ENCODE measurements at regions not wholly inside any gene's neighbourhood (a gene's known extent, or its start where the extent isn't known, plus 50 kb on each side); places are given as distances from the start of the nearest gene placed in this dataset.
"Not testable (repeated sequence)": the region's sequence is repeated elsewhere in the genome, so short reads cannot be mapped to it uniquely, and the experiment has no call there.

DNA sequence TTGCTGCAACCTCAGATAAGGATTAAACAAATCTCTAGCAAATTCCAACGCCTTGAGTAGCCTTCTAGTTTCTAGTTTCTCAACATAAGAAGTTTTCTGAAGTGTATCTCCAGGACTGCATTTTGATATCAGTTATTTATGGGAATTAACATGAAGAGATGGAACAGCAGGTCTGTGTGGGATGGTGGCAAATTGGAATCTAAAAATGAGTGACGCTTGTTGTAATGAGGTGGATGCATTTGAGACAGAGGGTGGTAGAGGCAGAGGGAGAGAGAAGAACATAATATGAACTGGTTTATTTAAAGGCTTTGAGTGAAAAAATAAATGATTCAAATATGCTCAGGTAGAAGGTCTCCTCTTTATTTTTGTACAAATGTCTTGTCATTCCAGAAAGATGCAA, 446.8 kb upstream of the GCFC2 start:
- H3K36me3 Mint-ChIP-seq (ENCODE audit: low read depth): no peaks in the 10 kb centered on the region
- H3K27me3 Mint-ChIP-seq: no peaks in the 10 kb centered on the region
- peaks cover 13% of the 10 kb centered on the region for H3K9me3 Mint-ChIP-seq
- H3K4me1 Mint-ChIP-seq: no peaks in the 10 kb centered on the region
- H3K27ac Mint-ChIP-seq: no peak overlapping the region
- no peak for ATAC-seq (replicated peaks)
- no peak overlapping the region for H3K4me3 Mint-ChIP-seq

DNA sequence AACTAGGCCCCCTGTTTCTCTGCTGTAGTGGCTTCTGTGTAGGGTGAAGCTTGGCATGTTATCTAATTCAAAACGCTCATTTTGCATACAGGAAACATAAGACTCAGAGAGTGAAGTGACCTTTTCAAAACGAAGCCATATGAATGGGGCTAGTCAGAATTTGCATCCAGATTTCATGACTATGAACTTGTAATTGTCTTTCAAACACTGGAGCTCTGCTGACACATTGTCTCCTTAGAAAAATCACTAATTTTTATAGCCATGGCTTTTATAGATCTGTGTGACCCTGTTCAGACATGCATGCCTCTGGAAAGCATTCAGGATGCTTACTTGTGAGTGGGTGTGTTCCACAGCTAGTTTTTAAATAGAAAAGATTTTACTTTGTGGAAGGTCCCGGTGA, 444.3 kb upstream of the GCFC2 start:
- Mint-ChIP-seq H3K27ac (no peak overlapping the region), H3K4me1 (no peaks in the 10 kb centered on the region), H3K9me3 (peaks cover 4% of the 10 kb centered on the region), H3K27me3 (no peaks in the 10 kb centered on the region), H3K4me3 (no peak overlapping the region), H3K36me3 (ENCODE audit: low read depth) (no peaks in the 10 kb centered on the region)
- no peak for ATAC-seq (replicated peaks)

DNA sequence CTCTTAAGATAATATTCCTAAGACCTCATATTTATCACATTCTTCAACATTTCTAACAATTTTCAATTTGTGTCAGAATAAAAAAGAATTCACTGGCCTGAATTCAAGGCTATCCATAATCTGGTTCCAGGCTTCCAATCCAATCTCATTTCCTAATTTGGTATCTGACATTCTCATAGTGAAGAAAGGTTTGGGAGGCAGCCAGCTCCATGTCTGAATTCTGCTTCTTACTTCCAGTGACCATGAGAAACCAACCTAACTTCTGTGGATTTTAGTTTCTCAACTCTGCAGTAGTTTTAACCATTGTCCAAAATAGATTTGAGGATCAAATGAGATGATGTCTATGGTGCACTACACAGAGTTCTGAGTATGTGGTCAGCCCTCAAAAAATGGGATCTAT, 439.1 kb upstream of the GCFC2 start:
- no peaks in the 10 kb centered on the region for H3K27me3 Mint-ChIP-seq
- H3K4me3 Mint-ChIP-seq: no peak overlapping the region
- no peaks in the 10 kb centered on the region for H3K36me3 Mint-ChIP-seq (ENCODE audit: low read depth)
- ATAC-seq (replicated peaks): no peak
- H3K4me1 Mint-ChIP-seq: no peaks in the 10 kb centered on the region
- no peak overlapping the region for H3K27ac Mint-ChIP-seq
- peaks cover 9% of the 10 kb centered on the region for H3K9me3 Mint-ChIP-seq

DNA sequence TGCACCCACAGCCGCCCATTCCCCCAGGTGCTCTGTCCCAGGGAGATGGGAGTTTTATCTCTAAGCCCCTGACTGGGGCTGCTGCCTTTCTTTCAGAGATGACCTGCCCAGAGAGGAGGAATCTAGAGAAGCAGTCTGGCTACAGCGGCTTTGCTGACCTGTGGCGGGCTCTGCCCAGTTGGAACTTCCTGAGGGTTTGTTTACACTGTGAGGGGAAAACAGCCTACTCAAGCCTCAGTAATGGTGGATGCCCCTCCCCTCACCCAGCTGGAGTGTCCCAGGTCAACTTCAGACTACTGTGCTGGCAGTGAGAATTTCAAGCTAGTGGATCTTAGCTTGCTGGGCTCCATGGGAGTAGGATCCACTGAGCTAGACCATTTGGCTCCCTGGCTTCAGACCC, 428.6 kb upstream of the GCFC2 start:
- H3K36me3 Mint-ChIP-seq (ENCODE audit: low read depth); H3K27ac Mint-ChIP-seq; H3K4me3 Mint-ChIP-seq; H3K27me3 Mint-ChIP-seq; ATAC-seq (replicated peaks); H3K4me1 Mint-ChIP-seq: not testable (repeated sequence)
- peaks cover 37% of the 10 kb centered on the region for H3K9me3 Mint-ChIP-seq

DNA sequence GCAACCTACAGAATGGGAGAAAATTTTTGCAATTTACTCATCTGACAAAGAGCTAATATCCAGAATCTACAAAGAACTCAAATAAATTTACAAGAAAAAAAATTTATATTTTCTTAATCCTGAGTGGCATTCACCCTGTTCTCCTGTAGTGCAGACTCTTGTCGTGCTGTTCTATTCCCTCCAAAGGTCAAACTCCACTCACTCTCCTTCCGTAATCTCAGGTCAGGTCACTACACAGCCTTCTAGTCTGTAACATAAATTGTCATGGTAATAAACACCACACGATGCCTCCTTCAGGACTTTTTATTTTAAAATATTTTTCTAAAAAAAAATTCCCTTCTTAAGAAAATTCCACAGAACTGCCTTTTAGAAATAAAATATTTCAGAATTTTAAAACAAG, 417.9 kb upstream of the GCFC2 start:
- ATAC-seq (replicated peaks): no peak
- Mint-ChIP-seq H3K36me3 (ENCODE audit: low read depth) (no peaks in the 10 kb centered on the region), H3K27me3 (no peaks in the 10 kb centered on the region), H3K4me3 (no peak overlapping the region), H3K9me3 (no peaks in the 10 kb centered on the region), H3K4me1 (no peaks in the 10 kb centered on the region), H3K27ac (no peak overlapping the region)

DNA sequence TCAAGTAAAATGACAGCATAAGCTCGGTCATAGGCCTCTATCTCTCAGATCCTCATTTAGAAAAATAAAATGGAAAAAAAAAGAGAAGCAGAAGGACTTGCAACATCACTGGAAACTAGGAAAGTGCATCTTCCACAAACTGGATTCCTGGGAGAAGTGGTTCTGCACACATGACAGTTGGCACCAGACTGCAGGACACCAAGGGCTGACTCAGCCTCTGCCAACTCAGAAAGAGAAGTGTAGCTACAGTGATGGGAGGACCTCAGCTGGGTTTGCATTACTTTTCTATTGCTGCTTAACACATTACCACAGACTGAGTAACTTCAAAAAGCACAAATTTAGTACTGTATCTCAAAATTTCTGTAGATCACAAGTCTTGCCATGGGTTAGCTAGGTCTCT, 409.5 kb upstream of the GCFC2 start:
- Mint-ChIP-seq H3K27ac (no peak overlapping the region), H3K4me1 (no peaks in the 10 kb centered on the region), H3K27me3 (no peaks in the 10 kb centered on the region), H3K36me3 (ENCODE audit: low read depth) (no peaks in the 10 kb centered on the region), H3K9me3 (peaks cover 4% of the 10 kb centered on the region), H3K4me3 (no peak overlapping the region)
- ATAC-seq (replicated peaks): no peak

DNA sequence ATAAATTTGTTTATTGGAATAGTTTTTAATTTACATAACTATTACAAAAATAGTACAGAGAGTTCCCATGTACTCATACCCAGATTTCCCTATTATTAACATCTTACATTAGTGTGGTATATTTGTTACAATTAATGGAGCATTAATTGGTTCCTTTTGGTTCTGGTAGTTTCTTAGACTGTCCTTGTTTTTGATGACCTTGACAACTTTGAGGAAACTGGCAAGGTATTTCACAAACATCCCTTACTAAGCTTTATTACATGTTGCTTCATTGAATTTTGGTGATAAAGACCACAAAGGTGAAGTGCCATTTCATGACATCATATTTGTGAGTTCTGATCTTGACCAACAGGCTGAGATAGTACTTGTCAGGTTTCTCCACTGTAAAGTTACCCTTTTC, 379.0 kb upstream of the GCFC2 start:
- Mint-ChIP-seq H3K27me3 (no peaks in the 10 kb centered on the region), H3K4me1 (no peaks in the 10 kb centered on the region), H3K4me3 (no peak overlapping the region), H3K27ac (no peak overlapping the region), H3K9me3 (peaks cover 4% of the 10 kb centered on the region), H3K36me3 (ENCODE audit: low read depth) (no peaks in the 10 kb centered on the region)
- ATAC-seq (replicated peaks): no peak

DNA sequence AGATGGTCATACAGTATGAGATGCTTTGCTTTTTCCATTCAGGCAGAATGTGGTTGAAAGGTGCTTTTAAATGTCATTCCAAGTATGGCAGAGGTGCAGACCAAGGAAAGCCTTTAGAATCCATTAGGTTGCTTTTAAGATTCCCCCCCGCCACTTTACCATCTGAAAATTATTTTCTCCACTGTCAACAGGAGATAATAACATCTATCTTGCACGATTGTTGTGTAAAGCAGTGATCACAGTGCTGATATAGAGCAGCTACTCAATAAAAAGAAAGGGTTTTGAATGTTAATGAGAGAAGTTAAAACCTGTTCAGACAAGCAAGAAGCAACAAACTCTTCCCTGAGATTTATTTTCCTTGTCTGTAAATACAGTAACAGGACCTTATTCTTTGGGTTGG, 372.5 kb upstream of the GCFC2 start:
- ATAC-seq (replicated peaks): no peak
- Mint-ChIP-seq H3K27me3 (no peaks in the 10 kb centered on the region), H3K4me1 (no peaks in the 10 kb centered on the region), H3K27ac (no peak overlapping the region), H3K36me3 (ENCODE audit: low read depth) (no peaks in the 10 kb centered on the region), H3K4me3 (no peak overlapping the region), H3K9me3 (peaks cover 4% of the 10 kb centered on the region)

DNA sequence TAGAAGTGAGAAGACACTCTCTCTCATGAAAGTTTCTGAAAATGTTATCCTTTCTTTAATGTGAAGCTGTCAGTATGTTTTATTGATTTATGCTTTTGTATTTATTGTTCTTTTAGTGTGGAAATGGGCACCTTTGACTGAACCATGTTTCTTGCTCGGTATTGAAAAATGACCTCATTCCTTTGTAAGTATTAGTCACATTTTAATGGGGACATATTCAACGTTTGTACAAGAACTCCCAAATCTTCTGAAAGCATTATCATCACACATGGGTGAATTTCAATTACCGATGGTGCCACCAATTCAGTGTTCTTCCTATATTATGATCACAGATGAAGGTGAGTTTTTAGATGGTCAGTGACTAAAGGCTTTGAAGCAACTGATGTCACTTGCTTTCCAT, 371.8 kb upstream of the GCFC2 start:
- ATAC-seq (replicated peaks): no peak
- Mint-ChIP-seq H3K4me1 (no peaks in the 10 kb centered on the region), H3K27ac (no peak overlapping the region), H3K27me3 (no peaks in the 10 kb centered on the region), H3K9me3 (peaks cover 4% of the 10 kb centered on the region), H3K4me3 (no peak overlapping the region), H3K36me3 (ENCODE audit: low read depth) (no peaks in the 10 kb centered on the region)

DNA sequence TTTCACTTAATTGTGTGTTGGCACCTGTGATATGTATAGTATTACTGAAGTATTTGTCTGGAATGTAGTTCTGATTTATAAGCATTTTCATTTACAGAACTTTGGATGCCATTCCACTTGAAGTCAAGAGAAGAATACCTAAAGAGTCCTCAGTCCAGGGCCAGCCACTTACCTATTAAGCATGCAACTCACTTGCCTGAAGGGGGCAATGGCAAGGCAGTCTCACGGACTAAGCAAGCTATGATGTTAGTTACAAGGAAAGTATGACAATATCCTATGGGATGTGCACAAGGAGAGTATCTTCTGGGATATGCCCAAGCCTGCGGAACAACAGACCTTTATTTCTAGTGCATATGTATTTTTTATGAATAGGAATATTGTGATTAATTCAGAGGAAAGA, 369.4 kb upstream of the GCFC2 start:
- Mint-ChIP-seq H3K27ac (no peak overlapping the region), H3K9me3 (peaks cover under 1% of the 10 kb centered on the region), H3K36me3 (ENCODE audit: low read depth) (no peaks in the 10 kb centered on the region), H3K4me1 (no peaks in the 10 kb centered on the region), H3K27me3 (no peaks in the 10 kb centered on the region), H3K4me3 (no peak overlapping the region)
- ATAC-seq (replicated peaks): no peak

DNA sequence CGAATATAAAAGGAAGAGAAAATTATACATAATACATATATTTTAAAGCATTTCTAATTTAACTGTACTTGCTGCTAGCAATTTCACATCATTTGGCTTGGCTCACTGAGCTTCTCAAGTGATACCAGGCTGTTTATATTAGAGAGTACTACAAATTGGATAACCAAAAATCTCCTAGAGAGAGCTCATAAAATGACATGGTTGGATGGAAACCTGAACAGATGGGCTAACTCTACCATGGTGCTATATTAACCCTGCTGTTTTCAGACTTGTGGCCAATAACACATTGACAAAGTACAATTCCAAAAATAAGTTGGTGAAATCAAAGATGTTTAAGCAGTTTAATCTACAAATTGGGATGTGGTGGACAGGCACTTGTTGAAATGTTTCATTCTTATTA, 364.4 kb upstream of the GCFC2 start:
- ATAC-seq (replicated peaks): no peak
- peaks cover 5% of the 10 kb centered on the region for H3K9me3 Mint-ChIP-seq
- H3K4me3 Mint-ChIP-seq: no peak overlapping the region
- no peaks in the 10 kb centered on the region for H3K27me3 Mint-ChIP-seq
- H3K27ac Mint-ChIP-seq: no peak overlapping the region
- no peaks in the 10 kb centered on the region for H3K4me1 Mint-ChIP-seq
- no peaks in the 10 kb centered on the region for H3K36me3 Mint-ChIP-seq (ENCODE audit: low read depth)

DNA sequence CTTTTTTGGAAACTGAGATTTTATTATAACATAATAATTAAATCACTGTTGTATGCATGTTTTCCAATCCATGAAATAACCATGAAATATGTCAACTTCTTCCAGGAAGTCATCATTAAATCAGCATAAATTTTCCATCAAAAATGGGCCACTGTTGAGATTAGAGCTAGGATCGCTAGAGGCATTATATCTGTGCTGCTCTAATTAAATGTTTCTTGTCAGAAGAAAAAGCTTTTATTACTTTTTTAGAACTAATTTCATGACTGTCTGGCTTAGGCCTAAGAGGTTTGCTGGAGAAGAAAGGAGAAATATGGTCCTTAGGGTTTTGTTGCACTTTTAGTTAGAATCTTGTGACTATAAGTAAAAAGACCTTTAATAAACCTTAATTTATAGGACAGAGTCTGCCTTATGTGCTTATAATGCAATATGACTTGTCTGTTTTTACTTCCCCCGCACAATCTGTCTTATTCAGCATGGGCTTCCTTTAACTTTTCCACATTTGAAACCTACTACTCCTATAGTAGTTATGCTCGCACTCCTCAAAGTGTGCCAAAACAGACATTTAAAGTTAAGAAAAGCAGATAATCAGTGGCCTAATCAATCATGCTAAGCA, 363.4 kb upstream of the GCFC2 start:
- Mint-ChIP-seq H3K27me3 (no peaks in the 10 kb centered on the region), H3K4me3 (no peak overlapping the region), H3K9me3 (peaks cover 5% of the 10 kb centered on the region), H3K27ac (no peak overlapping the region), H3K36me3 (ENCODE audit: low read depth) (no peaks in the 10 kb centered on the region), H3K4me1 (no peaks in the 10 kb centered on the region)
- no peak for ATAC-seq (replicated peaks)

DNA sequence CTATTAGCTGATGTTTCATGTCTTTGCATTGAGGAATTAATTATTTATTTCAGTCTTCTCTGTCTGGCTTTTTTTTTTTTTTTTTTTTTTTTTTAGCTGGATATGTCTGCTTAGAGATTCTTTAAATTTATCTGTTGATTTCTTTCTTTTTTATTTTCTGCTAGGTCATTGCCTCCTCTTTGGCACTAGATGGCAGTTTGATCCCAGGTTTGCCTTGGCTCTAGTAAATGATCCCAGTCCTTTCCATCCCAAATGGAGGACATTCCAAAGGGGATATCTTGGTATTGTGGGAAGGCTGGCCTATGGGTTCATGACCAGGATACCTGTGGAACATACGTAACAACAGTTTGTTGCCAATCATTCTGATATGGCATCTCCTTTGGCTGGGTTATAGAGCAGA, 339.5 kb upstream of the GCFC2 start:
- H3K4me3 Mint-ChIP-seq: no peak overlapping the region
- peaks cover 17% of the 10 kb centered on the region for H3K9me3 Mint-ChIP-seq
- ATAC-seq (replicated peaks): no peak
- H3K4me1 Mint-ChIP-seq: no peaks in the 10 kb centered on the region
- no peaks in the 10 kb centered on the region for H3K27me3 Mint-ChIP-seq
- no peak overlapping the region for H3K27ac Mint-ChIP-seq
- no peaks in the 10 kb centered on the region for H3K36me3 Mint-ChIP-seq (ENCODE audit: low read depth)

DNA sequence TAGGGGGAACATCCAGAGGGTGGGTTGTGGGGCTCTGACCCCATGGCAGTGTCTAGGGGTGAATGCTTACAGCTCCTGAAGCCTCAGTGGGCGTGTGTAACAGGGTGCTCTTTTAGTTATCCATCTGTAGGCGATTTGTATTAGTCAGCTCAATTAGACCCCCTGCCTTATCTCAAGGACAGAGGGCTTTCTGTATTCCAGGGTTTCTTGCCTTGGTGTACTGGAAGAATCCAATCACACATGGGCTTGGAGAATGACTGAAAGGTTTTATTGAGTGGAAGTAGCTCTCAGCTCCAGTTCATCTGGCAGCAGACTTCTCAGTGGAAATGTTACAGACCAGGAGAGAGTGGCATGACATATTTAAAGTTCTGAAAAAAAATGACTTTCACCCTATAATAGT, 334.0 kb upstream of the GCFC2 start:
- no peaks in the 10 kb centered on the region for H3K27me3 Mint-ChIP-seq
- H3K36me3 Mint-ChIP-seq (ENCODE audit: low read depth): no peaks in the 10 kb centered on the region
- no peaks in the 10 kb centered on the region for H3K4me1 Mint-ChIP-seq
- H3K9me3 Mint-ChIP-seq: peaks cover 14% of the 10 kb centered on the region
- H3K27ac Mint-ChIP-seq: no peak overlapping the region
- no peak overlapping the region for H3K4me3 Mint-ChIP-seq
- no peak for ATAC-seq (replicated peaks)

DNA sequence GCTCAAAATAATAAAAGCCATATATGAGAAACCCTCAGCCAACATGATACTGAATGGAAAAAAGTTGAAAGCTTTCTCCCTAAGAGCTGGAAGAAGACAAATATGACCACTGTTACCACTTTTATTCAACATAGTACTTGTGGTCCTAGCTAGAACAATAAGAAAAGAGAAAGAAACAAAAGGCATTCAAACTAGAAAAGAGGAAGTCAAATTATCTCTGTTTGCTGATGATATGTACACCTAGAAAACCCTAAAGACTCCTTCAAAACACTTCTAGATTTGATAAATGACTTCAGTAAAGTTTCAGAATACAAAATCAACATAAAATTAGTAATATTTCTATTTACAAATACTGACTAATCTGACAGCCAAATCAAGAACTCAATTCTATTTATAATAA, 328.8 kb upstream of the GCFC2 start:
- Mint-ChIP-seq H3K4me1 (no peaks in the 10 kb centered on the region), H3K27ac (no peak overlapping the region), H3K4me3 (no peak overlapping the region), H3K27me3 (no peaks in the 10 kb centered on the region), H3K36me3 (ENCODE audit: low read depth) (no peaks in the 10 kb centered on the region), H3K9me3 (peaks cover 4% of the 10 kb centered on the region)
- ATAC-seq (replicated peaks): no peak

DNA sequence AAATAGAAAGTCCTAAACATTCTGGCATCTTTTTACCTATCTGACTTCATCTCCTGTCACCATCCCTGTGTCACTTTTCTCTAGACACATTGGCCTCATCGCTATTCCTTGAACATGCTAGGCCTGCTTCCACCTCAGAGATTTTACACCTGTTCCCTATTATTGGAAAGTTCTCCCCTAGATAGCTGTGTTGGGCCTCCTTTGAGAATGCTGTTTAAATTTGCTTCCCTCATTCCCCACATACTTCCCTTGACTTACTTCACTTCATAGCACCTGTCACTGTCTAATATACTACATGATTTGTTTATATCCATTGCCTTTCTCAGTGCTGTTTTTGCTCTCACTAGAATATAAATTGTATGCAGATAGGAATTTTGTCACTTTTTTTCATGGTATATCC, 317.0 kb upstream of the GCFC2 start:
- Mint-ChIP-seq H3K9me3 (no peaks in the 10 kb centered on the region), H3K4me1 (no peaks in the 10 kb centered on the region), H3K27ac (no peak overlapping the region), H3K27me3 (no peaks in the 10 kb centered on the region), H3K4me3 (no peak overlapping the region), H3K36me3 (ENCODE audit: low read depth) (no peaks in the 10 kb centered on the region)
- ATAC-seq (replicated peaks): no peak
